ENCODE measurements at regions not wholly inside any gene's neighbourhood (a gene's known extent, or its start where the extent isn't known, plus 50 kb on each side); places are given as distances from the start of the nearest gene placed in this dataset.

DNA sequence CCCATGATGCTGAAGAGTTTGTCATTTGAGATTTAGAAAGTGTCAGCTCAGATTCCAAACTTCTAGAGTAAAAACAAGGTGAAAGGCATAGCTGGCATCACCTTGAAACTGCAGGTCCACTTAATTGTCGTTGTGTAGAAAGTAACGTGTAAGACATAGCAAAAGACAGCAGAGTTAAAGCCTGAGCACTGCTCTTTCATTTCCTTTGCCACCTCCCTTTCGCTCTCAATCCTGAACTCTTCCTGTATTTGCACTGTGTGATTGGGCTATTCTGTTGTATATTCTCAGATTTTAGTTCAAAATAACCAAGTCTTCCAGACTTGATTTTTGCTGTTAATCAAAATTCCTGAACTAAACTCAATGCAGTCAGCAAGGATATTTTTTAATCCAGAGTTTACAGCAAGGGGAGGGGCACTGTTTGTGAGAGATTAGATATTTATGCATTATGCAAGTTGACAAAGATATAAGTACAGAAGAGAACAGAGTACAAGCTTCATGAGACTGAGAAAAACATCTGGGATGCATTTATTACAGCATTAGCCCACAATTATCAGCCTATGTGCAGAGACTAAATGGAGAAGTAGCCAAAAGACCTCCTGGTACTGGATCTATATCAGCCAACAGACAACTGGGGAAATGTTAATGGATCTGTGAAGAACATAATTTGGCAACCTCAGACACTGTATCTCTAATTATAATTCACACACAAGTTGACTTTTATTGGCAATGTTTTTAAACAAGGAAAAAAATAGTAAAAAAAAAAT lies 328.6 kb downstream of the SUCLA2 start:
- Histone ChIP-seq H3K4me1 (ENCODE audit: control insufficient read depth in 4 of 4, insufficient read depth in 4 of 4, low read length in 3 of 4) (peaks cover 0 to 2% (median 0%) of the 10 kb centered on the region in 4 donors), H3K27ac (ENCODE audit: low read depth in 1 of 2, low read length in 2 of 2) (no peak overlapping the region), H3K27me3 (ENCODE audit: control insufficient read depth in 4 of 4, insufficient read depth in 4 of 4, low read length in 3 of 4) (peaks cover 0 to 2% (median 0%) of the 10 kb centered on the region in 4 donors), H3K9me3 (ENCODE audit: control insufficient read depth in 4 of 4, low read length in 3 of 4) (no peaks in the 10 kb centered on the region), H3K4me3 (ENCODE audit: low read depth in 1 of 3, low read length in 3 of 3) (no peak overlapping the region), H3K36me3 (ENCODE audit: control insufficient read depth in 4 of 4, insufficient read depth in 3 of 4, low read depth in 1 of 4, low read length in 3 of 4) (no peaks in the 10 kb centered on the region), H3K9ac (ENCODE audit: low read depth in 1 of 2, low read length in 2 of 2) (no peak overlapping the region)
- TF ChIP-seq, protein P1, sequence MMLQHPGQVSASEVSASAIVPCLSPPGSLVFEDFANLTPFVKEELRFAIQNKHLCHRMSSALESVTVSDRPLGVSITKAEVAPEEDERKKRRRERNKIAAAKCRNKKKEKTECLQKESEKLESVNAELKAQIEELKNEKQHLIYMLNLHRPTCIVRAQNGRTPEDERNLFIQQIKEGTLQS (IDR thresholded peaks at IDR 0.05), result no peak
- TF ChIP-seq, protein P2, sequence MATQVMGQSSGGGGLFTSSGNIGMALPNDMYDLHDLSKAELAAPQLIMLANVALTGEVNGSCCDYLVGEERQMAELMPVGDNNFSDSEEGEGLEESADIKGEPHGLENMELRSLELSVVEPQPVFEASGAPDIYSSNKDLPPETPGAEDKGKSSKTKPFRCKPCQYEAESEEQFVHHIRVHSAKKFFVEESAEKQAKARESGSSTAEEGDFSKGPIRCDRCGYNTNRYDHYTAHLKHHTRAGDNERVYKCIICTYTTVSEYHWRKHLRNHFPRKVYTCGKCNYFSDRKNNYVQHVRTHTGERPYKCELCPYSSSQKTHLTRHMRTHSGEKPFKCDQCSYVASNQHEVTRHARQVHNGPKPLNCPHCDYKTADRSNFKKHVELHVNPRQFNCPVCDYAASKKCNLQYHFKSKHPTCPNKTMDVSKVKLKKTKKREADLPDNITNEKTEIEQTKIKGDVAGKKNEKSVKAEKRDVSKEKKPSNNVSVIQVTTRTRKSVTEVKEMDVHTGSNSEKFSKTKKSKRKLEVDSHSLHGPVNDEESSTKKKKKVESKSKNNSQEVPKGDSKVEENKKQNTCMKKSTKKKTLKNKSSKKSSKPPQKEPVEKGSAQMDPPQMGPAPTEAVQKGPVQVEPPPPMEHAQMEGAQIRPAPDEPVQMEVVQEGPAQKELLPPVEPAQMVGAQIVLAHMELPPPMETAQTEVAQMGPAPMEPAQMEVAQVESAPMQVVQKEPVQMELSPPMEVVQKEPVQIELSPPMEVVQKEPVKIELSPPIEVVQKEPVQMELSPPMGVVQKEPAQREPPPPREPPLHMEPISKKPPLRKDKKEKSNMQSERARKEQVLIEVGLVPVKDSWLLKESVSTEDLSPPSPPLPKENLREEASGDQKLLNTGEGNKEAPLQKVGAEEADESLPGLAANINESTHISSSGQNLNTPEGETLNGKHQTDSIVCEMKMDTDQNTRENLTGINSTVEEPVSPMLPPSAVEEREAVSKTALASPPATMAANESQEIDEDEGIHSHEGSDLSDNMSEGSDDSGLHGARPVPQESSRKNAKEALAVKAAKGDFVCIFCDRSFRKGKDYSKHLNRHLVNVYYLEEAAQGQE (IDR thresholded peaks at IDR 0.05), result no peak
- 79% methylated on average over 3 of the region's 3 CpGs for WGBS
- no peak for DNase-seq (ENCODE audit: low spot score)

DNA sequence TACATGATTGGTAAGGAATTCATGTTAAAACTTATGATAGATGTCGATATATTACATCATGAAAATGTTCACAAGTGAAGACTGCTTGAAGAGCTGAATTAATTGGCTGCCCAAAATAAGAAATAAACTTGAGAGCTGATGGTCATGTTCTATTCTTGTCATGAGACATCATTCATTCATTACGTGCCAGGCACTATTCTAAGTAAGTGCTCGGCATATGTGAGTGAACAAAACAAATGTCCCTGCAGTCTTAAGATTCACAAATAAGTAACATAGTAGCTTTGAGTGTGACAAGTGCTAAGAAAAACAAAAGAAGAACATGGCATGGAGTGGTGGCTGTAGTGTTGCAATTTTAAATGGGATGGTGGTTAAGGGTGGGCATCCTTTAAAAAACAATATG lies 329.3 kb downstream of the SUCLA2 start:
- Histone ChIP-seq H3K9ac (ENCODE audit: low read depth in 1 of 2, low read length in 2 of 2) (no peak overlapping the region), H3K4me3 (ENCODE audit: low read depth in 1 of 3, low read length in 3 of 3) (no peak overlapping the region), H3K4me1 (ENCODE audit: control insufficient read depth in 4 of 4, insufficient read depth in 4 of 4, low read length in 3 of 4) (peaks cover 0 to 2% (median 0%) of the 10 kb centered on the region in 4 donors), H3K27me3 (ENCODE audit: control insufficient read depth in 4 of 4, insufficient read depth in 4 of 4, low read length in 3 of 4) (peaks cover 0 to 2% (median 0%) of the 10 kb centered on the region in 4 donors), H3K36me3 (ENCODE audit: control insufficient read depth in 4 of 4, insufficient read depth in 3 of 4, low read depth in 1 of 4, low read length in 3 of 4) (no peaks in the 10 kb centered on the region), H3K27ac (ENCODE audit: low read depth in 1 of 2, low read length in 2 of 2) (no peak overlapping the region), H3K9me3 (ENCODE audit: control insufficient read depth in 4 of 4, low read length in 3 of 4) (no peaks in the 10 kb centered on the region)
- no peak for TF ChIP-seq NR2F2 (IDR thresholded peaks at IDR 0.05)
- no peak for TF ChIP-seq SP1 (IDR thresholded peaks at IDR 0.05)
- TF ChIP-seq HNF4A (conservative IDR thresholded peaks at IDR 0.05), result no peak
- TF ChIP-seq RAD21 (IDR thresholded peaks at IDR 0.05), result no peak
- DNase-seq (ENCODE audit: low spot score), result no peak
- 89% methylated on average over 3 of the region's 3 CpGs for WGBS

DNA sequence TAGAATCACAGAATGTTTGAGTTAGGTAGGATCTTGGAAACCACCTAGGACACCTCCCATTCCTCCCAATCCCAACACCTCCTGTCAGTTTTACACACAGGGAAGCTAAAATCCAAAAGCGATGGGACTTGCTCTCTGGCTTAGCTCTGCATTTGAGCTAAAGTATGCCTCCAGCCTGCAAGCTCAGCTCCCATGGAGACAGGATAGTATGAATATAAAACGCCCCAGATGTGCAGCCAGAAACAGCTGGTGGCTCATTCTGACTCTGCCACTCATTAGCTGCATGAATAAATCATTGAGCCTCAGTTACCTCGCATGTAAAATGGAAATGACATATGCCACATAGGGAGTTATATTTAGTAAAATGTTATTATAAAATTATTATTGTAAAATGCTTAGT lies 336.0 kb downstream of the SUCLA2 start:
- Histone ChIP-seq H3K9ac (ENCODE audit: low read depth in 1 of 2, low read length in 2 of 2) (no peak overlapping the region), H3K4me3 (ENCODE audit: low read depth in 1 of 3, low read length in 3 of 3) (no peak overlapping the region), H3K9me3 (ENCODE audit: control insufficient read depth in 4 of 4, low read length in 3 of 4) (no peaks in the 10 kb centered on the region), H3K36me3 (ENCODE audit: control insufficient read depth in 4 of 4, insufficient read depth in 3 of 4, low read depth in 1 of 4, low read length in 3 of 4) (no peaks in the 10 kb centered on the region), H3K27ac (ENCODE audit: low read depth in 1 of 2, low read length in 2 of 2) (no peak overlapping the region), H3K27me3 (ENCODE audit: control insufficient read depth in 4 of 4, insufficient read depth in 4 of 4, low read length in 3 of 4) (no peaks in the 10 kb centered on the region), H3K4me1 (ENCODE audit: control insufficient read depth in 4 of 4, insufficient read depth in 4 of 4, low read length in 3 of 4) (no peaks in the 10 kb centered on the region)
- TF ChIP-seq, protein P1 (IDR thresholded peaks at IDR 0.05), result no peak
- TF ChIP-seq, protein P2 (IDR thresholded peaks at IDR 0.05), result no peak
- no peak for TF ChIP-seq HNF4G (IDR thresholded peaks at IDR 0.05)
- no peak for TF ChIP-seq JUND (IDR thresholded peaks at IDR 0.05)
- no peak for TF ChIP-seq RXRA (IDR thresholded peaks at IDR 0.05)
- TF ChIP-seq SP1 (IDR thresholded peaks at IDR 0.05), result no peak
- no peak for TF ChIP-seq YY1 (IDR thresholded peaks at IDR 0.05)
- TF ChIP-seq HNF4A (conservative IDR thresholded peaks at IDR 0.05), result no peak
- TF ChIP-seq EGR1 (IDR thresholded peaks at IDR 0.05; ENCODE audit: low read depth in 2 of 2), result no peak
- no peak for TF ChIP-seq FOXA1 (IDR thresholded peaks at IDR 0.05)
- TF ChIP-seq, protein P3, sequence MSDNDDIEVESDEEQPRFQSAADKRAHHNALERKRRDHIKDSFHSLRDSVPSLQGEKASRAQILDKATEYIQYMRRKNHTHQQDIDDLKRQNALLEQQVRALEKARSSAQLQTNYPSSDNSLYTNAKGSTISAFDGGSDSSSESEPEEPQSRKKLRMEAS (IDR thresholded peaks at IDR 0.05), result no peak
- TF ChIP-seq, protein P4, sequence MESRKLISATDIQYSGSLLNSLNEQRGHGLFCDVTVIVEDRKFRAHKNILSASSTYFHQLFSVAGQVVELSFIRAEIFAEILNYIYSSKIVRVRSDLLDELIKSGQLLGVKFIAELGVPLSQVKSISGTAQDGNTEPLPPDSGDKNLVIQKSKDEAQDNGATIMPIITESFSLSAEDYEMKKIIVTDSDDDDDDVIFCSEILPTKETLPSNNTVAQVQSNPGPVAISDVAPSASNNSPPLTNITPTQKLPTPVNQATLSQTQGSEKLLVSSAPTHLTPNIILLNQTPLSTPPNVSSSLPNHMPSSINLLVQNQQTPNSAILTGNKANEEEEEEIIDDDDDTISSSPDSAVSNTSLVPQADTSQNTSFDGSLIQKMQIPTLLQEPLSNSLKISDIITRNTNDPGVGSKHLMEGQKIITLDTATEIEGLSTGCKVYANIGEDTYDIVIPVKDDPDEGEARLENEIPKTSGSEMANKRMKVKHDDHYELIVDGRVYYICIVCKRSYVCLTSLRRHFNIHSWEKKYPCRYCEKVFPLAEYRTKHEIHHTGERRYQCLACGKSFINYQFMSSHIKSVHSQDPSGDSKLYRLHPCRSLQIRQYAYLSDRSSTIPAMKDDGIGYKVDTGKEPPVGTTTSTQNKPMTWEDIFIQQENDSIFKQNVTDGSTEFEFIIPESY (IDR thresholded peaks at IDR 0.05), result no peak
- TF ChIP-seq, protein P5, sequence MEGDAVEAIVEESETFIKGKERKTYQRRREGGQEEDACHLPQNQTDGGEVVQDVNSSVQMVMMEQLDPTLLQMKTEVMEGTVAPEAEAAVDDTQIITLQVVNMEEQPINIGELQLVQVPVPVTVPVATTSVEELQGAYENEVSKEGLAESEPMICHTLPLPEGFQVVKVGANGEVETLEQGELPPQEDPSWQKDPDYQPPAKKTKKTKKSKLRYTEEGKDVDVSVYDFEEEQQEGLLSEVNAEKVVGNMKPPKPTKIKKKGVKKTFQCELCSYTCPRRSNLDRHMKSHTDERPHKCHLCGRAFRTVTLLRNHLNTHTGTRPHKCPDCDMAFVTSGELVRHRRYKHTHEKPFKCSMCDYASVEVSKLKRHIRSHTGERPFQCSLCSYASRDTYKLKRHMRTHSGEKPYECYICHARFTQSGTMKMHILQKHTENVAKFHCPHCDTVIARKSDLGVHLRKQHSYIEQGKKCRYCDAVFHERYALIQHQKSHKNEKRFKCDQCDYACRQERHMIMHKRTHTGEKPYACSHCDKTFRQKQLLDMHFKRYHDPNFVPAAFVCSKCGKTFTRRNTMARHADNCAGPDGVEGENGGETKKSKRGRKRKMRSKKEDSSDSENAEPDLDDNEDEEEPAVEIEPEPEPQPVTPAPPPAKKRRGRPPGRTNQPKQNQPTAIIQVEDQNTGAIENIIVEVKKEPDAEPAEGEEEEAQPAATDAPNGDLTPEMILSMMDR (IDR thresholded peaks at IDR 0.05; ENCODE audit: low read depth, low read length, missing input control), result no peak
- TF ChIP-seq RAD21 (IDR thresholded peaks at IDR 0.05), result no peak
- 71% methylated on average over 3 of the region's 3 CpGs for WGBS
- no peak for DNase-seq (ENCODE audit: low spot score)
